ENCODE measurements at regions not wholly inside any gene's neighbourhood (a gene's known extent, or its start where the extent isn't known, plus 50 kb on each side); places are given as distances from the start of the nearest gene placed in this dataset.

- Histone ChIP-seq H3K79me2 (ENCODE audit: control insufficient read depth, insufficient read depth, low read length) (no peaks in the 10 kb centered on the region), H3K4me1 (ENCODE audit: control insufficient read depth, insufficient read depth, low read length) (no peaks in the 10 kb centered on the region), H3K4me2 (ENCODE audit: control insufficient read depth, insufficient read depth) (no peak overlapping the region), H3K36me3 (ENCODE audit: control insufficient read depth in 2 of 2, insufficient read depth in 2 of 2, low read length in 1 of 2) (no peaks in the 10 kb centered on the region), H3K9me3 (replicated peaks; ENCODE audit: control insufficient read depth, insufficient read depth, low read length) (no peaks in the 10 kb centered on the region), H2AFZ (ENCODE audit: control insufficient read depth, low read depth, low read length) (no peak overlapping the region), H3K27ac (ENCODE audit: control insufficient read depth, insufficient read depth) (no peak overlapping the region), H3K9ac (ENCODE audit: control insufficient read depth, insufficient read depth, low read length) (no peak overlapping the region), H3K4me3 (no peak overlapping the region), H3K27me3 (replicated peaks in 1 of 2; ENCODE audit: control insufficient read depth in 2 of 2, insufficient read depth in 2 of 2, low read length in 1 of 2) (no peaks in the 10 kb centered on the region), H4K20me1 (ENCODE audit: control insufficient read depth, insufficient read depth) (no peaks in the 10 kb centered on the region)
- intact Hi-C loops (cut with micrococcal nuclease; ENCODE audit: unreplicated experiment) = no loop called here
- DNase-seq (ENCODE audit: low read depth, low spot score) (no peak), FAIRE-seq (no peak), ATAC-seq (no peak)
- ChIA-PET RAD21 (ENCODE audit: unreplicated experiment) (no interaction called here), SMC1A (ENCODE audit: uncharacterized antibody, unreplicated experiment) (no interaction called here), POLR2A (no interaction called here), CTCF (no interaction called here)
- TF ChIP-seq ZNF207 (IDR thresholded peaks at IDR 0.05; ENCODE audit: borderline replicate concordance) (no peak), HSF1 (IDR thresholded peaks at IDR 0.05; ENCODE audit: low read depth, low read length) (no peak), NFXL1 (IDR thresholded peaks at IDR 0.05; ENCODE audit: borderline replicate concordance) (no peak), CBFB (IDR thresholded peaks at IDR 0.05; ENCODE audit: low read depth) (no peak)
- in situ Hi-C loops (cut with MboI) = no loop called here
- 0% methylated on average over 2 of the region's 2 CpGs for WGBS (ENCODE audit: insufficient coverage, insufficient replicate concordance, low lambda C conversion rate, missing lambda C conversion rate)
- BruUV-seq (replicated peaks) = no TSS peak
These were observed 454.6 kb downstream of the MEIS1 start for GRCh38 chr2:66889632-66889882.

DNA sequence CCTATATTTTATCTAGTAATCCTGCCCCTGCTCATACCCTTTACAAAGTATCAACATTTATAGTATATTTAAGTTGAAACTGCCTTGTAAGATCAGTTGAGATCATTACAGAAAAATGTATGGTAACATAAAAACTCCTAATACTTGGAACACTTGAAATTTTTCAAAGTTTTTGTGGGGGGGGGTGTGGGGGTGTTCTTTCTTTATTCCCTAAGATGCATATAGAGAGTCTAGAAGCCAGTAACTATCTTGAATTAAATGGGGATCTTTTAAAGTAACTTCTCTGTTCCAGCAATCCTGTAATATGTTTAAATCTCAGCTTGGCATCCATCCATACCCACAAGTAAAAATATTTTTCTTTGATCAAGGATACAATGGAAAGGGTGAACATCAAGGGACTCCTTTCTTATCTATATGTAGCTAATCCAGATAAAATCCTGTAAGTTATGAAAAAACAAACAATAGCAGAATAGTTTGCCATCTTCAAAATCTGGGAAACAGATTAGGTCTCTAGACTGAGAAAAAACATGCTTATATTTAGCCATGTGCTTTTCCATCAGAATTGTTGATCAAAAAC, 455.3 kb downstream of the MEIS1 start:
- H3K9me3 ChIP-seq (replicated peaks; ENCODE audit: control insufficient read depth, insufficient read depth, low read length) = no peaks in the 10 kb centered on the region
- H4K20me1 ChIP-seq (ENCODE audit: control insufficient read depth, insufficient read depth) = no peaks in the 10 kb centered on the region
- in situ Hi-C loops (cut with MboI) (no loop called here), intact Hi-C loops (cut with micrococcal nuclease; ENCODE audit: unreplicated experiment) (no loop called here)
- no peaks in the 10 kb centered on the region for H3K36me3 ChIP-seq (ENCODE audit: control insufficient read depth in 2 of 2, insufficient read depth in 2 of 2, low read length in 1 of 2)
- H2AFZ ChIP-seq (ENCODE audit: control insufficient read depth, low read depth, low read length) = no peak overlapping the region
- ChIA-PET POLR2A (no interaction called here), RAD21 (ENCODE audit: unreplicated experiment) (no interaction called here), SMC1A (ENCODE audit: uncharacterized antibody, unreplicated experiment) (no interaction called here), CTCF (interaction anchor here (0.6 to 0.7 kb wide), 2 partner anchors 15 to 667 kb away, joined by 3 read pairs; no protein-coding TSS in a partner anchor)
- H3K4me1 ChIP-seq (ENCODE audit: control insufficient read depth, insufficient read depth, low read length) = no peaks in the 10 kb centered on the region
- no peak for ATAC-seq
- H3K27me3 ChIP-seq (replicated peaks in 1 of 2; ENCODE audit: control insufficient read depth in 2 of 2, insufficient read depth in 2 of 2, low read length in 1 of 2) = no peaks in the 10 kb centered on the region
- H3K4me3 ChIP-seq = no peak overlapping the region
- BruUV-seq (replicated peaks) = no TSS peak
- FAIRE-seq = no peak
- DNase-seq (ENCODE audit: low read depth, low spot score) = no peak
- no peak overlapping the region for H3K9ac ChIP-seq (ENCODE audit: control insufficient read depth, insufficient read depth, low read length)
- H3K79me2 ChIP-seq (ENCODE audit: control insufficient read depth, insufficient read depth, low read length) = no peaks in the 10 kb centered on the region
- no peak overlapping the region for H3K4me2 ChIP-seq (ENCODE audit: control insufficient read depth, insufficient read depth)
- H3K27ac ChIP-seq (ENCODE audit: control insufficient read depth, insufficient read depth) = no peak overlapping the region
- TF ChIP-seq WRNIP1 (IDR thresholded peaks at IDR 0.05; ENCODE audit: borderline replicate concordance, low read depth, low read length) (no peak), YY1 (IDR thresholded peaks at IDR 0.05; ENCODE audit: low read depth, low read length) (no peak), SP1 (IDR thresholded peaks at IDR 0.05; ENCODE audit: low read depth, low read length) (no peak), EGR1 (IDR thresholded peaks at IDR 0.05; ENCODE audit: borderline replicate concordance in 1 of 2, low read depth in 2 of 2, low read length in 2 of 2) (no peak), BMI1 (IDR thresholded peaks at IDR 0.05; ENCODE audit: borderline replicate concordance) (no peak), ATF3 (IDR thresholded peaks at IDR 0.05; ENCODE audit: borderline replicate concordance, extremely low read depth, low read depth, low read length) (no peak), MXI1 (IDR thresholded peaks at IDR 0.05; ENCODE audit: low read depth, low read length) (no peak), STAT3 (IDR thresholded peaks at IDR 0.05; ENCODE audit: low read depth, low read length) (no peak), PAX5 (IDR thresholded peaks at IDR 0.05; ENCODE audit: borderline replicate concordance, low read depth, low read length) (no peak), FOXK2 (IDR thresholded peaks at IDR 0.05) (no peak), JUNB (IDR thresholded peaks at IDR 0.05) (no peak), EED (IDR thresholded peaks at IDR 0.05; ENCODE audit: low read depth) (no peak), EP300 (IDR thresholded peaks at IDR 0.05; ENCODE audit: borderline replicate concordance in 1 of 2, control insufficient read depth in 1 of 2, low read depth in 2 of 2, low read length in 2 of 2) (no peak), TBL1XR1 (IDR thresholded peaks at IDR 0.05; ENCODE audit: low read depth, low read length) (no peak), RFX5 (IDR thresholded peaks at IDR 0.05; ENCODE audit: low read depth, low read length) (no peak), SPI1 (IDR thresholded peaks at IDR 0.05; ENCODE audit: borderline replicate concordance, insufficient read depth, low read depth, low read length) (no peak)

Measured in GM12878 (cell line).